BLaER1 (cell line): ENCODE measurements at regions not wholly inside any gene's neighbourhood (a gene's known extent, or its start where the extent isn't known, plus 50 kb on each side); places are given as distances from the start of the nearest gene placed in this dataset.

Source experiments
- H3K27ac ChIP-seq: shearing (Covaris generic); formaldehyde crosslinking; 2 replicates; pipeline ENCODE4 v1.8.1; 2022
- H3K27me3 ChIP-seq: shearing (Covaris generic); formaldehyde crosslinking; 2 replicates; pipeline ENCODE4 v1.8.1; 2022
- H3K36me3 ChIP-seq: shearing (Covaris generic); formaldehyde crosslinking; 2 replicates; pipeline ENCODE4 v1.8.1; 2022
- H3K4me1 ChIP-seq: shearing (Covaris generic); formaldehyde crosslinking; 2 replicates; pipeline ENCODE4 v1.8.1; 2022
- H3K4me2 ChIP-seq: shearing (Covaris generic); formaldehyde crosslinking; 2 replicates; pipeline ENCODE4 v1.8.1; 2022
- H3K4me3 ChIP-seq: shearing (Covaris generic); formaldehyde crosslinking; 2 replicates; pipeline ENCODE4 v1.8.1; 2022
- H3K9ac ChIP-seq: shearing (Covaris generic); formaldehyde crosslinking; 2 replicates; pipeline ENCODE4 v1.8.1; 2022
- H3K9me3 ChIP-seq: shearing (Covaris generic); formaldehyde crosslinking; 2 replicates; pipeline ENCODE4 v1.8.1; 2022
- H4K20me1 ChIP-seq: shearing (Covaris generic); formaldehyde crosslinking; 2 replicates; pipeline ENCODE4 v1.8.1; 2022
- Cebpa-rat ChIP-seq: shearing (Covaris generic); IDR thresholded peaks from 2 replicates; pipeline ENCODE4 v1.8.1; 2022

GRCh38 chr20:54716790-54717189 lies 241.4 kb downstream of the DOK5 start:
- Histone ChIP-seq H3K4me3 (no peak overlapping the region), H3K9ac (no peak overlapping the region), H3K9me3 (no peaks in the 10 kb centered on the region), H3K27ac (no peak overlapping the region), H3K4me1 (no peaks in the 10 kb centered on the region), H3K36me3 (no peaks in the 10 kb centered on the region), H4K20me1 (no peaks in the 10 kb centered on the region), H3K4me2 (no peak overlapping the region), H3K27me3 (no peaks in the 10 kb centered on the region)
- no peak for TF ChIP-seq Cebpa-rat

- H3K9ac ChIP-seq: no peak overlapping the region
- H3K9me3 ChIP-seq: no peaks in the 10 kb centered on the region
- H3K4me1 ChIP-seq: no peaks in the 10 kb centered on the region
- H3K4me2 ChIP-seq: no peak overlapping the region
- TF ChIP-seq Cebpa-rat: no peak
- no peaks in the 10 kb centered on the region for H3K36me3 ChIP-seq
- no peak overlapping the region for H3K4me3 ChIP-seq
- no peaks in the 10 kb centered on the region for H4K20me1 ChIP-seq
- no peaks in the 10 kb centered on the region for H3K27me3 ChIP-seq
- H3K27ac ChIP-seq: no peak overlapping the region
These were observed 240.9 kb downstream of the DOK5 start for GRCh38 chr20:54716174-54716747.

GRCh38 chr20:54714817-54715216 lies 239.4 kb downstream of the DOK5 start:
- H4K20me1 ChIP-seq: no peaks in the 10 kb centered on the region
- H3K36me3 ChIP-seq: no peaks in the 10 kb centered on the region
- no peak for TF ChIP-seq Cebpa-rat
- H3K9ac ChIP-seq: no peak overlapping the region
- H3K27ac ChIP-seq: no peak overlapping the region
- H3K27me3 ChIP-seq: no peaks in the 10 kb centered on the region
- no peaks in the 10 kb centered on the region for H3K9me3 ChIP-seq
- H3K4me2 ChIP-seq: no peak overlapping the region
- no peak overlapping the region for H3K4me3 ChIP-seq
- H3K4me1 ChIP-seq: no peaks in the 10 kb centered on the region

GRCh38 chr20:54713727-54714126 lies 238.3 kb downstream of the DOK5 start:
- Histone ChIP-seq H3K4me2 (no peak overlapping the region), H3K27me3 (no peaks in the 10 kb centered on the region), H3K9me3 (no peaks in the 10 kb centered on the region), H3K27ac (no peak overlapping the region), H3K36me3 (no peaks in the 10 kb centered on the region), H4K20me1 (no peaks in the 10 kb centered on the region), H3K4me3 (no peak overlapping the region), H3K4me1 (no peaks in the 10 kb centered on the region), H3K9ac (no peak overlapping the region)
- no peak for TF ChIP-seq Cebpa-rat

GRCh38 chr20:54711071-54711470 lies 235.7 kb downstream of the DOK5 start:
- H4K20me1 ChIP-seq: no peaks in the 10 kb centered on the region
- H3K4me2 ChIP-seq: no peak overlapping the region
- no peak overlapping the region for H3K4me3 ChIP-seq
- no peak overlapping the region for H3K27ac ChIP-seq
- no peaks in the 10 kb centered on the region for H3K27me3 ChIP-seq
- no peaks in the 10 kb centered on the region for H3K4me1 ChIP-seq
- TF ChIP-seq Cebpa-rat: no peak
- no peaks in the 10 kb centered on the region for H3K36me3 ChIP-seq
- no peaks in the 10 kb centered on the region for H3K9me3 ChIP-seq
- H3K9ac ChIP-seq: no peak overlapping the region

- H3K36me3 ChIP-seq: no peaks in the 10 kb centered on the region
- H4K20me1 ChIP-seq: no peaks in the 10 kb centered on the region
- no peak for TF ChIP-seq Cebpa-rat
- no peak overlapping the region for H3K27ac ChIP-seq
- H3K27me3 ChIP-seq: no peaks in the 10 kb centered on the region
- no peak overlapping the region for H3K4me3 ChIP-seq
- H3K9ac ChIP-seq: no peak overlapping the region
- H3K9me3 ChIP-seq: no peaks in the 10 kb centered on the region
- no peaks in the 10 kb centered on the region for H3K4me1 ChIP-seq
- H3K4me2 ChIP-seq: no peak overlapping the region
These were observed 234.9 kb downstream of the DOK5 start for GRCh38 chr20:54710341-54710740.

GRCh38 chr20:54708229-54708628 lies 232.8 kb downstream of the DOK5 start:
- no peak overlapping the region for H3K4me3 ChIP-seq
- no peak overlapping the region for H3K9ac ChIP-seq
- no peak overlapping the region for H3K4me2 ChIP-seq
- H4K20me1 ChIP-seq: no peaks in the 10 kb centered on the region
- H3K27me3 ChIP-seq: no peaks in the 10 kb centered on the region
- no peaks in the 10 kb centered on the region for H3K9me3 ChIP-seq
- H3K36me3 ChIP-seq: no peaks in the 10 kb centered on the region
- no peaks in the 10 kb centered on the region for H3K4me1 ChIP-seq
- TF ChIP-seq Cebpa-rat: no peak
- H3K27ac ChIP-seq: no peak overlapping the region

- no peak overlapping the region for H3K9ac ChIP-seq
- no peak for TF ChIP-seq Cebpa-rat
- H3K4me3 ChIP-seq: no peak overlapping the region
- H3K27ac ChIP-seq: no peak overlapping the region
- no peaks in the 10 kb centered on the region for H3K27me3 ChIP-seq
- no peaks in the 10 kb centered on the region for H3K4me1 ChIP-seq
- no peaks in the 10 kb centered on the region for H4K20me1 ChIP-seq
- H3K9me3 ChIP-seq: no peaks in the 10 kb centered on the region
- no peak overlapping the region for H3K4me2 ChIP-seq
- H3K36me3 ChIP-seq: no peaks in the 10 kb centered on the region
These were observed 232.4 kb downstream of the DOK5 start for GRCh38 chr20:54707801-54708200.

- H3K9me3 ChIP-seq: no peaks in the 10 kb centered on the region
- no peak for TF ChIP-seq Cebpa-rat
- H3K27ac ChIP-seq: no peak overlapping the region
- no peaks in the 10 kb centered on the region for H3K36me3 ChIP-seq
- no peaks in the 10 kb centered on the region for H3K4me1 ChIP-seq
- H3K9ac ChIP-seq: no peak overlapping the region
- no peaks in the 10 kb centered on the region for H3K27me3 ChIP-seq
- no peak overlapping the region for H3K4me3 ChIP-seq
- H4K20me1 ChIP-seq: no peaks in the 10 kb centered on the region
- H3K4me2 ChIP-seq: no peak overlapping the region
These were observed 231.2 kb downstream of the DOK5 start for GRCh38 chr20:54706581-54706980.

- Histone ChIP-seq H3K36me3 (no peaks in the 10 kb centered on the region), H3K4me1 (no peaks in the 10 kb centered on the region), H4K20me1 (no peaks in the 10 kb centered on the region), H3K9ac (no peak overlapping the region), H3K27ac (no peak overlapping the region), H3K27me3 (no peaks in the 10 kb centered on the region), H3K4me2 (no peak overlapping the region), H3K4me3 (no peak overlapping the region), H3K9me3 (no peaks in the 10 kb centered on the region)
- no peak for TF ChIP-seq Cebpa-rat
These were observed 228.7 kb downstream of the DOK5 start for GRCh38 chr20:54704032-54704635.
